HG03097 (cell line): ENCODE measurements at regions not wholly inside any gene's neighbourhood (a gene's known extent, or its start where the extent isn't known, plus 50 kb on each side); places are given as distances from the start of the nearest gene placed in this dataset.

Experiments used
- ATAC-seq: cut with Tn5 transposase; IDR thresholded peaks from one replicate; pipeline ENCODE4 v1.9.1; 2021; ENCODE audit not compliant: unreplicated experiment, low FRiP score

DNA sequence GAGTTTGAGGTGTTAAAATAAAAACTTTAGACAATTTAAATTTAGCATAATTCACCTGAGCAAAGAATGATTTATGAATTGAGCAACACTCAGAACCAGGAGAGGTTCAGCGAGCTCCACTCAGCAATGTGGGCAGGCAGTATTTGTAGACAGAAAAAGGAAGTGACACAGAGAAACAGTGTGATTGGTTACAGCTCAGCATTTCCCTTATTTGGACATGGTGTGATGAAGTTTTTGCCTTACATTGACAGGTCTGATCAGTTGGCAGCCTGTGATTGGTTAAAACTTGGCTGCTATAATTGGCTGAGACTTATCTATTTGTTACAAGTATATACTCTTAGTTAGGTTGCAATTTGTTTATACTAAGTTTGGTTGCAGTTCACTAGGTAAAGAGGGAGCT is 621.2 kb upstream of the PRMT6 start:
- no peak for ATAC-seq

DNA sequence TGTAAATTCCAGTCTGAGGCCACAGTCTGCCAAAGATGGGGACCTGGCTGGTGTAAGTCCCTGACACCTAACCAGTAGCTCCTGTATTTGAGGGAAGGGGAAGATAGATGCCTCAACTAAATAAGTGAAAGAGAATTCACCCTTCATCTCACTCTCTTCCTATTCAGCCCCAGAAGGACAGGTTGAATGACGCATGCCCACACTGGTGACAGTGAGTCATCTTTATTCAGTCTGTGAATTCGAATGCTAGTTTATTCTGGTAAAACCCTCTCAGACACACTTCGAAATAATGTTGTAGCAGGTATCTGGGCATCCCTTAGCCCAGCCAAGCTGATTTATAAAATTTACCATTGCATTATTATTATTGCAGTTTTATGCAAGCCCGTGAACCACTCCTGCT is 617.0 kb upstream of the PRMT6 start:
- ATAC-seq, result no peak

DNA sequence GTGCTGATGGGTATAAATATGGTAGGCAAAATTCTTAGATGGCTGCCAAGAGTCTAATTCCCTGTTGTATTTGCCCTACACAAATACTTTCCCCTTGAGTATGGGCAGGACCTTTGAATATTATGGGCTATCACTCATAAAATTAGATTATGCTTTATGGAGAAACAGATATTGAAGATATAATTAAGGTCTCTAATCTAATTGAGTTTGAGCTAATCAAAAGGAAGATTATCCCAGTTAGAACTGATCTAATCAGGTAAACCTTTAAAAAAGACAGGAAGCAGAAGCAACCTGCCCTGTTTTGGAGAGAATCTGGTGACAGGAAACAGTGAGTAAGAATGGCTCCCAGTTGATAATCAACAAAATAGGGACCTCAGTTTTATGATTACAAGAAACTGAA is 609.0 kb upstream of the PRMT6 start:
- no peak for ATAC-seq

DNA sequence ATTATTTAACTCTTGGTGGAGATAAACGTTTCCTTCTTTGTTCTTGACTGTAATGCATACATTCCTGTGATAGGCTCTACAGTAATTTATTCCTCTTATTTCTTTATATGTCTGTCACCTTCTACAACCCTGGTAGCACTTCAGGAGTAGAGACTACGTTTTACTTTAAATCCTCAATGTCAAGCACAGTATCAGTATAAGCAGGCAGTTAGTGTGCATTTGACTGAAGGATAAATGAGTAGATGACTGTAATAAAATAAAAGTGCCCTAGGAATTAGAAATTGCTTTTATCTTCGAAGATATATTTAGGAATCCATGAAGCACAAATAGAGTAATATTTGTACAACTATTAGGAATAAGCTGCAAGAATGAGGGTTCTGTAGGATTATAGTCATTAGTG is 599.6 kb upstream of the PRMT6 start:
- ATAC-seq, result no peak

DNA sequence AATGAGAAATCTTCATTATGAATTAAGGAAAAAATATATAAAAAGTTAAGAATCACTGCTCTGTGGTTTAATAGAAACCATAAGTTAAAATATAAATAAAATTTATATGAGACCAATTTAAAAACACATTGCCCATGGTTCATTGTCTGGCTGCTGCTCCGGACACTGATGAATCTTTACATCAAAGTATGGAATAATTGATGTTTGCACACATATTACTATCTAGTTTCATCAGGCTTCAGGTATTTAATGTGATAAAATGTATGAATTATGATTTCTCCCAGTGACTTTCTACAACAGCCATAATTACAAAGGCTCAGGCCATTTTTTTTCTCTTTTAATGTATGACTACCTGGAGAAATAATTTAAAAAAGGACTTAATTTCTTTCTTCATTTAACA is 599.1 kb upstream of the PRMT6 start:
- ATAC-seq, result no peak

DNA sequence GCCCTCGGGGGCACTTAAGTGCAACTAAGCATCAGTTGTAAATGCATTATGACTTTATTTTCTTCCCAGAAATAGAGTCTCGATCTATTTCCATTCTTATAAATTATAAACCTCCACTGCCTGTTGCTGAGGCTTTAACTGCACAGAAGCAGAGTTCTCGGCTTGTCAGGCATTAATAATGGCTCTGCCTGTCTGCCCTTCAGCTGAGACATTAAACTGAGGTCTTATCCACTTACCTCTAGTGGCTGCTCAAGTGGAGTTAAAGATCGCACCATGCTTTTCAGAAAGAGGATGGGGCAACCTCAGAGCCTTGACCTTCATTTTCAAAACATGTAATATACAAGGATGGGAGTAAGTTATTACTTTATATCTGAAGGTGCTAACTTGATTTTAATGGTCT is 597.6 kb upstream of the PRMT6 start:
- no peak for ATAC-seq

DNA sequence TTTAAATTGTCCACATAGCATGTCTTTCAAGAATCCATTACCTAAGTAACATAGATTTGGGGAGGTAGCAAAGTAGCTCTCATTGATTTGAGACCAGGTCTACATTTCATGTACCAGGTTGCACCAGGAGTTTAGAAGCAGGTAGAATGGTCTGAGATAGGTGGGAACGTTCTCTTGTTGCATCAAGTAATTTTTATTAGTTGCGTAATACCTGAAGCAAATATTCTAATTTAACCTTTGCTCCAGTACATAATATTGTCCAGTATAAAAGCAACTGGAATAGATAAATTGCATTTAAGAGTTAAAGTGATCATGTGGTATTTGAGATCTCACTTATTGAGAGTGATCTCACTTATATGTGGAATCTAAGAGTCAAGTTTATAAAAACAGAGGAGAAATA is 597.1 kb upstream of the PRMT6 start:
- no peak for ATAC-seq

DNA sequence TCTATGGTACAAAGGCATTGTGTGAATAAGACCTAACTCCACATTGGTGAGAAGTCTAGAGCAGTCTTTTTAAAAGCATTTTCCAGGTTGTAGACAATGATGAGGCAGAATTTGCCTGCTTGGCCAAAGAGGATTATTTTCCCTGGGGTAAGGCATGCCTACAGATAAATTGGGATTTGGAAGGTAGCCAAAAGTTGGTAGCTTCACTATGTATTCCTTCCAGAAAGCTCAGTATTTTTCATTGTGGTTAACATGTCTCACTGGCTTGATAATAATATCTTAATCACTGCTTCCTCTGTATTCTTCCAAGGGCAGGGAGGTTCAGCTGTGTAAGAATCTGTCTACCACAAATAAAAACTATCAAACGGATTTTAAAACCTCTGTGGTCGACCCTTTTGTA is 590.8 kb upstream of the PRMT6 start:
- no peak for ATAC-seq

DNA sequence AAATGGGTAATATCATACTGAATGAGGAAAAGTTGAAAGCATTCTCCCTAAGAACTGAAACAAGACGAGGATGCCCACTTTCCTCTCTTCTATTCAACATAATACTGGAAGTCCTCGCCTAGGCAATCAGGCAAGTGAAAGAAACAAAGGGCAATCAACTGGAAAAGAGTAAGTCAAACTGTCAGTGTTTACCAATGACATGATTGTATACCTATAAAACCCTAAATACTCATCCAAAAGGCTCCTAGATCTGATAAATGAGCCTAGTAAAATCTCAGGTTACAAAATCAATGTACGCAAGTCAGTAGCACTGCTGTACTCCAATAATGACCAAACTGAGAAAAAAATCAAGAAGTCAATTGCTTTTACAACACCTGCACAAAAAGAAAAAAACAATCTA is 575.8 kb upstream of the PRMT6 start:
- no peak for ATAC-seq

DNA sequence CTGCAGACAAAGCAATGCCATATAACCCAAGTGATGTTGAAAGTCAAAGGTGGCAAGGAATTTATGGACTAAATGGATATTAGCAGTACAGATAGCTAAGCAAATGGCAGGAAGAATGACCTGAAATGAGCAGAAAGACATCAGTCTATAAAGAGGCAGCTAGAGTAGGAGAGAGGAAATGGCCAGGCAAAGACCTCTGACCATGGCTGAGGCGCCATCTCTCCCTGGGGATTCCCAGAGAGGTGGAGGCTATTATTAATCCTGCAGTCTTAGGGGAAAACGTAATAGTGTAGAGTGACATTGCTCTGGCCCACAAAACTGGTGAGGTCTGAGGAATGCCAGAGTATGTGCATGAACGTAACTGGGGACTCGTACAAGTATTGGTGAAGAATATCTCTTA is 563.6 kb upstream of the PRMT6 start:
- no peak for ATAC-seq

DNA sequence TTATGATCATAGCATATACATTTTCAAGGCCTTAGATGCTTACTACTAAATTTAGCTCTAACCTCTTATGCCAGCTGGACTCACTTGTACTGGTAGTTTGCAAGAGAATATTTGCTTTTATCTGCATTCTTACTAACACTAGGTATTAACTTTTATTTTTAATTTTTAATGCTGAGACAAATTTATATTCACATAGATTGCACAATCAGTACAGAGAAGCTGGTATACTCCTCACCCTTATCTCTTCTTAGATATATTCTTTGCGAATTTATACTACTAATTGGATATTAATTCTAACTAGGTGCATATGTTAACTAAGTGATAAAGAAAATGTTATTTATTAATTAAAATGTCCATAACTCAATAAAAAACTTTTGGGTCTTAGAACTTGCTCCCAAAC is 561.8 kb upstream of the PRMT6 start:
- no peak for ATAC-seq

DNA sequence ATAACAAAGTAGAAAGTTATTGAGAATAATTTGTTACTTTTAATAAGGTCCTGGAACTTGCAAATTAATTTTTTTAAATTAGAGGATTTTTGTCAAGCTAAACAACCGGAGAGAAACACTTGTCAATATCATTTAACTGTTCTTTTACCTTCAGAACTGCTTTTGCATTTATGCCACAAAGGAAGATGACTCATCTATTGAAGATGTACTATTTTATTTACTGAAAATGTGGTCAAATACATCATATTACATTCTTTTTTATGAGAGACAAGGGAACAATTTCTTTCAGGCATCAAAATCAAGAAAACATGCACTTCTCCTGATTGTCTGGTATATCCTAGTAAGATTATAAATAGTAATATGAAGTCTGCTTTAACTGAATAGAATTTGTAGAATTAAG is 558.2 kb upstream of the PRMT6 start:
- no peak for ATAC-seq

DNA sequence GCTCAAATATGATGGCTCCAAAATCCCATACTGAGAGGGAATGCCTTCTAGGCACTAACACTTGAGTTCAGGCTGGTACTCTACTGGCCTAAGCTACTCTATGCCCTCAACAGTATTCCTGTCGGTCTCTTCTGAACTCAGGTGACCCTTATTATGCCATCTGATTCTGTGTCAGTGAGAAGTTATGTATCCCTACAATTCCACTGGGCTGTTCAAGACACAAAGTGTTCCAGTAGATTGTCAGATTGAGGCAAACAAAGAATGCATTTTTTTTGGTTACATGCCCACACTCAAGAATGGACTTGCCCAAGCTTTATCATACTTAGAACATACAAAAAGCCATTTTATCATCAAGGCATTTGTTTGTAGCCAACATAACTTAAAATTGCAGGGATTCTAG is 553.8 kb upstream of the PRMT6 start:
- ATAC-seq, result no peak

DNA sequence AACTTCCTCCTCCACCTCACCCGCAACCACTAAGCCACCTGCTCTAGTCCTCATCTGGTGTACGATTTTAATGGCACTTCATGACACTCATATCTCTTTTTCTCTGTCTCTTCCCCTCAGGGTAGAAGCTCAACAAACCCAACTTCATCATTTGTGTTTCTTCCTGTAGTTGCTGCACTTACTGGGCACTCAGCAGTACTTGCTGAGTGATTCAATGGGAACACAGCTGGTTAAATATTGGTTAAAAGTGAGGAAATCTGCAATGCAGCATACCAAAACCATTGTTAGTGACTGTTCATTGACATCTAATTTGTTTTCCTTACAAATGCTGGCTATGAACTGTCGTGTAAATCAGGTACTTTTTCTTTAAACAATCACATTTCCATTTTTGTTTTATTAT is 541.1 kb upstream of the PRMT6 start:
- ATAC-seq, result no peak

DNA sequence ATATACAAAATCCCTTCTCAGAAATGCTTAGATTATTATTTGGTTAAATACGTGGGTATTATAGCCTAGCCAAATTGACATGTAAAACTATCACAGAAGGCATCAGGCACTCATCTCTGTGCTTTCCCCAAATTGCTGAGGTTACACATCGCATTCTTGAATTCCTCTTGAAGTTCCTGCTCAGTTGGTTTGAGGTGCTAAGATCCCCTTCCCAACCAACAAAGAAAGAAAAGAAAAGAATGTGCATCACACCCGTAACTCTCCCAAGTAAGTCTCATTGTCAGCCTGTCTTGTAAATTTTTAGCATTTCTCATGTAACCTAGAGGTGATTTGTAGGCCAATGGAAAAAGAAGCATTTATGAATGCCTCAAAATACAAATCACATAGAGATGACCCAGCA is 539.2 kb upstream of the PRMT6 start:
- no peak for ATAC-seq

DNA sequence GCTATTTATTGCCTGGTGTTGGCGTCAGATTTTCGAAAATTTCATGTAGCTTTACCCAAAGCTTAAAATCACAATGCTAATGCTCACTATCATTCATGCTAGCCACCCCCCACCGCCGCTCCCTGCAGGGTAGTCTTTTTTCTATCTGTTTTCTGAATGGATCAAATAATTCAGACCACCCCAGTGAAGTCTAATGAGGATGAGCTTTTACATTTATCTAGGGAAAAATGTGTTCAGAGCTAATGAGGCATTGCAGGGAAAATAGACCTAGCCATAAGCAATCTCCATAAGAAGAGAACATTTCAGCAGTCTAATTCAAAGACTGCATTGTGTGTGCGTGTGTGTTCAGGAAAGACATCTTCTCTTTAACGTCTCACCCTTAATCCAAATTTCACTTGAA is 533.0 kb upstream of the PRMT6 start:
- ATAC-seq, result no peak

DNA sequence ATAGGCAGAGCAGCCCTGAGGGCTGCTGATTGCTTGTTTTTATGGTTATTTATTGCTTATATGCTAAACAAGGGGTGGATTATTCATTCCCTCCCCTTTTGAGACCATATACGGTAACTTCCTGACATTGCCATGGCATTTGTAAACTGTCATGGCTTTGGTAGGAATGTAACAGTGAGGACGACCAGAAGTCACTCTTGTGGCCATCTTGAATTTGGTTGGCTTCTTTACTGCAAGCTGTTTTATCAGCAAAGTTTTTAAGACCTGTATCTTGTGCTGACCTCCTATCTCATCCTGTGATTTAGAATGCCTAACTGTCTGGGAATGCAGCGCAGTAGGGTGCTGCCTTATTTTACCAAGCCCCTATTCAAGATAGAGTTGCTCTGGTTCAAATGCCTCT is 531.8 kb upstream of the PRMT6 start:
- ATAC-seq, result no peak

DNA sequence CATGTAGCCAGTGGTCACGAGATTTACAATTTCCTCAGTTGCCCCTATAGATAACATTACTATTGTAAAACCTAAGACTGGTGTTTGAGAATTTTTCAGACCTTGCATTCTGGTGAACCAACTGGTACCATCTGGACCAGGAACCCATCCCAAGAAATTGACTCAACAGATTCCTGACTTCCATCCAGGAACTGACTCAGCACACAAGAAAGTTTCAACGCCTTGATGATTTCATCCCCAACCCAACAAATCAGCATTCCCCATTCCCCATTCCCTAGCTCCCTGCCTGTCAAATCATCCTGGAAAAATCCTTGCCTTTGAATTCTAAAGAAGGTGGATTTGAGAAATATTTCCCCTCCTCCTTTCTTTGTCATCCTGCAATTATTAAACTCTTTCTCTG is 529.8 kb upstream of the PRMT6 start:
- ATAC-seq, result no peak

DNA sequence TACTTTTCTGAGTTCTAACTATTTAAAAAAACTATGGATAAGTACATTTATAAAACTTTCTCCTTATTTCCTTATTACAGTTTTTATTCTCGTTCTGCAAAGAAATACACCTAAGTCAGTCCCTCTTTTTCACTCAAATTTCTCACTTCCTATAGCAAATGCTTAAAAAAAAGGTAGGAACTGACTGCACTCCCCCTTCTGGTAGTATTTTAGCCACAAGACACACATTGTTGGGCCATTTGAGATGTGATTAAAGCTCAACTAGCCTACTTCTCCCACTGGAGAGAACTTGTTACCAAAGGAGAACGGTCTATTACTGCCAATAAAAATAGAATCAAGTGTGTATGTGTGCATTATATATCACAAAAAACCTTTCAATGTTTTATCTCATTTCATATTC is 521.9 kb upstream of the PRMT6 start:
- no peak for ATAC-seq

DNA sequence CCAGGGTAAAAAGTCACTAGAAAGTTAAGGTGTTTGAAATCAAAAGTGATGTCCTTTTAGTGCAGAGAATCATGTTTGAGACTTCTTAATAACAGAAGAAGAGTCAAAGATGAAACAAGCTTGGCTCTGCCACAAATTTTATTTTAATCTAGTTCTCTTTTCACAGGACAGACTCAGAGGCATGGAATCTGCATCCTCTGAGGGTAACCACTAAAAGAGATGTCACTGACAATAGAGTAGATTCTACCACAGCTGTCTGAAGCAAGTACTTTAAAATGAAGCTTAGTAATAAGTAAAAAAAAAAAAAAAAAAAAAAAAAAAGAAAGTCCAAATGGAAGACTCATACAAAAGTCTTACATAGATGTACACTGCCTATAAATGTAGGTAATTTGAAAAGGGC is 519.7 kb upstream of the PRMT6 start:
- ATAC-seq, result no peak

DNA sequence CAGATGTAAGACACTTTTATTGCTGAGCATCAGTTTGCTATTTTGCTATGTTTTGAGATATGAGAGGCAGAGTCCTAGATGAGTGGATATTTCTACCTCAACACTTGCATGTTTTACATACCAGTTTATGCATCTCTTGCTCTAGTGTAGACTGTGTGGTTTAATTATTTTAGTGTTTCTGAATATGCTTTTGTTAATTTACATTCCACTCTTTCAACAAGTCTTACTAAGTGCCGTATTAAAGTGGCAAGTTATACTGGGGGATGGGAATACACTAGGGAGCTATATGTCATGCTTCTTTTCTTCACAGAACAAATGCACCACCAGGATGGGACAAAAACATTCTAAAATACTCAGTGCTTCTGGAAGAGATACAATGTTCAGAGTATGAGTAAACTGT is 507.7 kb upstream of the PRMT6 start:
- ATAC-seq, result no peak

DNA sequence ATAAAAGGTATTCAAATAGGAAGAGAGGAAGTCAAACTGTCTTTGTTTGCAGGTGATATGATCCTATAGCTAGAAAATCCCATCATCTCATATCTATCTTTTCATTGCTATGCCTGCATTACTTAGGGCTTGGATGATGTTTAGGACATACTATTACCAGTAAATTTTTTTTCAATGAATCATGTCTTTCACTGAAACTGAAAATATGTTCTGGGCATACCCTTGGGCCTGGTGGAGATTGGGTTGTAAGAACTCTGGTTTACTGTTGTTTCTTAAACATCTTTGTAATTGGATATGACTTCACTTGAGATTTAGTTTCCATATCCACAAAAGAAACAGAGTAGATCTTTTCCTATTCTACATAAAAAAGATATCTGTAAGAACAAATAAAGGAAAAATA is 502.2 kb upstream of the PRMT6 start:
- no peak for ATAC-seq

DNA sequence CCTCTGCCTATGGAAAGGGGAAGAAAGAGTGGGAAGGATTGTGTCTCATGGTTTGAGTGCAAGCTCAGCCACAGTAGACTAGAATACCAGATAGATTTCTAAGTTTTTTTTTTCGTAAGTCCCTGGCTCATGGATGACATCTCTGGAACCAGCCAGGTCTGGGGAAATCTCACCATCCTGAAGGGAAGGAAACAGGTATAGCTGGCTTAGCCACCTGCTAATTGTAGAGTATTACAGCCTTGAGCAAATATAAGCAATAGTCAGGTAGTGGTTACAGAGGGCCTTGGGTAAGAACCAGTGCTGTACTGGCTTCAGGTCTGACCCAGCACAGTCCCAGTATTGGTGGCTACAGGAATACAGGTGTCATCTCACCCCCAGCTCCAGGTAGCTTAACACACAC is 500.9 kb upstream of the PRMT6 start:
- no peak for ATAC-seq

DNA sequence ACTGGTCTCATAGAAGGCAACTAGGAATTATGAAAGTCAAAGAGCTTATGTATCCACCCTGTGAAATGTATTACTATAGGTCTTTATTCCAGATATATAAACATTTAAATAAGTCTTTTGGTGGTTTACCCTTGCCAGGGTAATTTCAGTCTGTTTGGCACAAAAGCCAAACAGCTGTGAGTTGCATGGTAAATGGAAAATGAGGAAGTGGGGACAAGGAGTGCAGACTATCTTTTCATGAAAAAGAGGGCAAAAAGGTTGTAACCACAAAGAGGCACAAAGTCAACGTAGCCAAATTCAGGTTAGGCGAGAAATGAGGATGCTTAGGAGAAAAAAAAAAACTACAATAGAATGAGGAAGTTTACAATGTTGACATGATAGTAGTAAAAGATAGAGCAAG is 492.3 kb upstream of the PRMT6 start:
- ATAC-seq, result no peak
